ENCODE measurements at regions not wholly inside any gene's neighbourhood (a gene's known extent, or its start where the extent isn't known, plus 50 kb on each side); places are given as distances from the start of the nearest gene placed in this dataset.
"Not testable (repeated sequence)": the region's sequence is repeated elsewhere in the genome, so short reads cannot be mapped to it uniquely, and the experiment has no call there.

DNA sequence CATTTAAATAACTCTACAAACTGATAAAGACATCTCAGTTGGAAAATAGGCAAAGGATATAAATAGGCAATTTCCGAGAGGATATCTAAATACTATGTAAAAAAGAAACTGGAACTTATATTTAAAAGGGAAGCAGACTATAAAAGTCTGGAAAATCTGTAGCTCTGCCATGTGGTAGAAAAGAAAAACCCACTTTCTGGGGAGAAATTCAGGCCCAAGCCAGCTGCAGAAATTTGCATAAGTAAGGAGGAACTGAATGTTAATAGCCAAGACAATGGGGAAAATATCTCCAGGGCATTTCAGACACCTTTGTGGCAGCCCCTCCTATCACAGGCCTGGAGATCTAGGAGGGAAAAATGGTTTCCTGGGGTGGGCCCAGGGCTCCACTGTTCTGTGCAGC is 97.8 kb upstream of the ZBED5 start:
- DNase-seq (ENCODE audit: low read depth) = no peak

DNA sequence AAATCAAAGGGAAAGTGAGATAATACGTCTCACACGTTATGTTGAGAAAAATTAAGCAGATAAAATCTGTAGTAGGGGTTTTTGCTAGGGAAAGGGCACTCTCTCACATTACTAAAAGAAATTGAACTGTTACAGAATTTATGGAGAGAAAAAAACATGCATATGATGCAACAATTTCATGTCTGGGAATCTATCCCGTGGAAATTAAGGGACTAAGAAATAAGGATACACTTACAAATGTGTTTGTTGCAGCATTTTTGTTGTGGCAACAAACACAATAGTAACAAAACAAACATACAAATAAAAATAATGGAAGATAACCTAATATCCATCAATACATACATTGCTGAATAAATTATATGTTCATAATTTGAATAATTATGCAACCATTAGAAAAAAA is 96.3 kb upstream of the ZBED5 start:
- no peak for DNase-seq (ENCODE audit: low read depth)

DNA sequence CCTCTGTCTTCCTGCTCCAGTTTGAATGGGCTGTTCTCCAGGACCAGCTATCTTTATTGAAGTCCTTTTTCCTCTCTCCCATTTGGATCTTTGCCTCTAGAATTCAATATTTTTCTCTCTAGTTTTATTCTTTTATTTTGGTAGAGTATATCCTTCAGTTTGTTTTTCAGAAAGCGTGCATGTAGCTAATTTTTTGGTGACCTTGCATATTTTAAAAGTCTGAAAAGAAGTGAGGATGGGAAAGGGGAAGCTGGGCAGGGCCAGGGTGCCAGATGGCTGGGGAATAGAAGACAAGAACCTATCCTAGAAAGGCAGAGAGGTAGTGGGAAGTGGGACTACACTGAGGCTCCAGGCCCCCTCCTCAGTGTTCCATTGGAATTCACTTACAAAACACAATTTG is 95.0 kb upstream of the ZBED5 start:
- no peak for DNase-seq (ENCODE audit: low read depth)

DNA sequence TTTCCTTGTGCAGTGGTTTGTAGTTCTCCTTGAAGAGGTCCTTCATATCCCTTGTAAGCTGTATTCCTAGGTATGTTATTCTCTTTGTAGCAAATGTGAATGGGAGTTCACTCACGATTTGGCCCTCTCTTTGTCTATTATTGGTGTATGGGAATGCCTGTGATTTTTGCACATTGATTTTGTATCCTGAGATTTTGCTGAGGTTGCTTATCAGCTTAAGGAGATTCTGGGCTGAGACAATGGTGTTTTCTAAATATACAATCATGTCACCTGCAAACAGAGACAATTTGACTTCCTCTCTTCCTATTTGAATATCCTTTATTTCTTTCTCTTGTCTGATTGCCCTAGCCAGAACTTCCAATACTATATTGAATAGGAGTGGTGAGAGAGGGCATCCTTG is 90.1 kb upstream of the ZBED5 start:
- not testable (repeated sequence) for DNase-seq (ENCODE audit: low read depth)

DNA sequence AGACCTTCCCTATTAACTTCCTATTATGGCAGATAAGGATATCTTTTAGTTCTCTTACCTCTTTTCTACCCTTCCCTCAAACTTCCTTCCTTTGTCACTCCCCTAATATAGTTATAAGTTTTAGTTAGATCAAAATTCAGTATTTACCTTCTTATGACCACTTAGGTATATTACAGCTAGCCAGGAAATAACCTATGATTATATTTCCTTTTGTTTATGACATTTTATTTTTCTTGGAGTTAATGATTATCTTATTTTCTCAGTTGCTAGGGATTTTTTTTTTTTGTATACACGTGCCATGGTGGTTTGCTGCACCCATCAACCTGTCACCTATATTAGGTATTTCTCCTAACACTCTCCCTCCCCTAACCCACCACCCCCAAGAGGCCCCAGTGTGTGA is 88.2 kb upstream of the ZBED5 start:
- DNase-seq (ENCODE audit: low read depth) = no peak

DNA sequence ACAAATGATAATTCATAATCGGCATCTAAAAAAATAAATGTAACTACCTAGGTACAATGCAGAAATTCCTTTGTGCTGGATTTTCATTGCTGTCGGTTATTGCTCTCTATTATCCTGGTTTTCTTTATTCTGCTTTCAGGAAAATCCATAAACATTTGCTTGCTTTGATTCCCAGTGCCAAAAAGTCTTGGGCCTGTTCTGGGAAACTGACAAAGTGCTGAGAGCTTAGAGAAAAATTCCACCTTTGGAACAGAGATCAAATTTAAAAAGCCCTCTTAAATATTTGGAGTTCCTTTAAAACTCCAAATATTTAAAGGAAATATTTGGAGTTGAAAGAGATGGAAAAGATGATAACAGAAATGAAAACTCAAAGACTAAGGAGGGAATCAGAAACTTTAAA is 87.3 kb upstream of the ZBED5 start:
- no peak for DNase-seq (ENCODE audit: low read depth)

DNA sequence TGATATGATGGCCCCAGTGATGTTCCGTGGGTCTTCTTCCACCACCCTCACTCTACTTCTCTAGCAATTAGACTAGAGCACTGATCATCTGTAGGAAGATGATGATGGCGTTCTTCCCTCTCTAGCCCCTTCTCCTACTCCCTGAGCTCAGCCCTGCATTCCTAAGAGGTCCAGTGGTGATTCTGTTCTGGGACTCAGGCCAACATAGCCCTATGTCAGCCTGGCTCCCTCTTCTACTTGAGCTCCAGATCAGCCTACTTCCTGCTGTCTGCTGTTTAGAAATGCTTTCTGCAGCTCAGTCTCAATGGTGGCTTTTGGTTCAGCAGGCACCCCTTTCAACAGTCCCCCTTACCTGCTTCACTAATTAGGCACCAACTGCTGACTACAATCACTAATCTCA is 86.1 kb upstream of the ZBED5 start:
- DNase-seq (ENCODE audit: low read depth) = no peak

DNA sequence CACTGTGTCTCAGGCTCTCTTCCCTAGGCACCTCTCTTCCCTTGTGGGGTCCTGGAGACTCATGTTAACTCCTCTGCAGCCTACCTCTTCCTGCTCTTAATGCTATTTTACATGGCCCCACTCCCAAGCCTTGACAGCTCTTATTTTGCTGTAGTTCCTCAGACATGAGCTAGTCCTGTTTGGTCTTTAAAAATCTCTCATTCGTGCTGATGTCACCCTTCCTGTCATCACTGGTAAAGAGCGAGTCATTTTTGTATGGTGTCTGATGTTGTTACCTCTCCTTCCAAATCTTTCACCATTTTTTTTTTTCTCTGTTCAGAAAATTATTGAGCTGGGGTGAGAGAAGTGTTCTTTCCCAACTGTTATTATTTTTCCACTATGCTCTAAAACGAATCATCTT is 84.8 kb upstream of the ZBED5 start:
- DNase-seq (ENCODE audit: low read depth) = no peak

DNA sequence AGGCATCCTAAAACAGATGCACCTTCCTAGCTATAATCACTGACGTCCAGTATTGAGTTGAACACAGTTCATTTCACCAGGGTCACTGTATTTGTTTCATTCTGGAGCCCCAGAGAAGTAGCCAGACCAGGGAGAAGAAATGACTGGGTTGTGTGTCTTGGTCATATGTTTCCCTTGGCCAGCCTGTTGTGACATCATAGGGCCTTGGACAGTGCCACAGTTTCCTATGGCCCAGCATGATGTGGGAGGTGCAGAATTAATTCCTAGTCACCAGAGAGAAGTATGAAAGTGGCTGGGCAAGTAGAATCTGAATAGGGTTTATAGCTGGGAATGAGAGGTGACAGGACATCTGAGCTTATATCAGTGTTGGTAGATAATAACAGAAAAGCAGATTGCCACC is 84.0 kb upstream of the ZBED5 start:
- DNase-seq (ENCODE audit: low read depth) = no peak

DNA sequence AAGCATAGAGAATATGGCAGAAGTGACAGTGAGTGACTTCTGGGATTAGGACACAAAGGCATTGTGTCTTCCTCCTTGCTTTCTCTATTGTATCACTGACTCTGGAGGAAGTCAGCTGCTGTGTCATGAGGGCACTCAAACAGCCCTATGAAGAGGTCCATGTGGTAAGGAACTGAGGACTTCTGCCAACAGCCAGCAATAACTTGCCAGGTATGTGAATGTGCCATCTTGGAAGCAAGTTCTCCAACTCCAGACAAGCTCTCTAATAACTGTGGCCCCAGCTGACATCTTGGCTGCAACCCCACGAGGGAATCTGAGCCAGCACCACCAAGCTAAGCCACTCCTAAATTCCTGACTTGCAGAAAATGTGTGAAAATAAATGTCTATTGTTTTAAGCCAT is 83.6 kb upstream of the ZBED5 start:
- no peak for DNase-seq (ENCODE audit: low read depth)

DNA sequence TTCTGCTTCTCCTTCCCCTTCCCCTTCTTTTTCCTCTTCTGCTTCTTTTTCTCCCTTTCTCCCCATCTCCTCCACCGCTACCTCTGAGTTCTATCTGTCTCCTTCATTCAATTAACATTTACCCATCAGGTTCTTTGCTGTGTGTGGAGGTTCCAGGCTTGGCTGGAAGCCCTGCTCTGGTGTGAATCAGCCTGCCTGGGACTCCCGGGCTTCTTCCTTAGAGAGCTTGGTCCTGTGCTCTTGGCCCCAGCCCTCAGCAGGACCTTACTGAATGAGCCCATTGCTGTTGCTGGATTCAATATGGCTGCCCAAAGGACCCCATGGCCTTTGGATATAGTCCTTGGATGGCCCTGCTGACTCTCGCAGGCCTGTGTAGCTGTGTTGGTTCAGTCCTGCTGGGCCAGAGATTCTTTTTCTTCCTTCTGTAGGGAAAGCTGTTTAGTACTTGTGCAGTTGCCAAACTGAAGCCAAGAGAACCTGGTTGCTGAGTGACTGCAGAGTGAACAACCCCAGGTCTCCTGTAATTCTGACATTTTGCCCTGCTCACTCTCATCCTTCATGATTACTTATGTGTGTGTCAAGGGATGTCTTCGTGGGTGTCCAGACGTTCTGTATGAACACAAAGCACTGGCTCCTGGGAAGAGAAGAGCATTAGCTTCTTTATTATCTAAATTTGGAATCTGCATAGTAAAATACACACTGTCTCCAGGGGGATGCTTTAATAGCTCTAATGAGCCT is 81.0 kb upstream of the ZBED5 start:
- DNase-seq (ENCODE audit: low read depth) = no peak

DNA sequence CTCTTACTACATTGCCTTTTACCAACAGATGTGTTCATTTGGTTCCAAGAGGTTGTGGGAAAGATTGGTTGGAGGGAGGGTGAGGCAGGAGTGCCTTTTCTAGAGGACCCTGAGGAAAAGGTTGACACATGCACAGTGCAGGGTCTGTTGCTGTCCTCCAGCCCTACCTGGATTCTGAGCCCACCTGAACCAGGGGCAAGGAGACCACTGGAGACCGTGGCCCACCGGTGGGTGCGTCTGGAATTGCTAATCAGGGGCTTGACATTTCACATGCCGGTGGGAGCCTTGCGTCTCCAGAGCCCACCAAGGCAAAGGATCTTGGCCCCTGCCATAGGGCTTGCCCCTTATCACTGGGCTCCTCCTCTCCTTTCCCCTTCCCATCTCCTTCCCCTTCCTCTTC is 80.4 kb upstream of the ZBED5 start:
- DNase-seq (ENCODE audit: low read depth) = no peak

DNA sequence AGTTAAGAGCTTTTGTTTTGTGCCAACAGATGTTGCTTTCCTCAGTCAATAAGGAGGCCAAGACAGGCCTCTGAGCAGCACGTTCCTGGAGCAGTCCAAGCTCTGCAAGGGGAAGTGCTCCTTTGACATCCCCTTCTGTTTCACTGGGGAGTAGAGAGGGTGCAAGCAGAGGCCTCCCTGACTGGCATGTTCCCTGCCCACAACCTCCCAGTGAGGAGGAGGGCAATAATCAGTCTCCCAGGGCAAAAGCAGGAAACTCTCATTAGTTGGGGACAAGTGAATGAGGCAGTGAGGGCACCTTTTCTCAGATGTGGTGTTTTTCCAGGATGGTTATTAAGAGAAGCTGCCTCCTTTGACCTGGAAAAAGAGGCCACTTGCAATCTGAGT is 79.5 kb upstream of the ZBED5 start:
- no peak for DNase-seq (ENCODE audit: low read depth)

DNA sequence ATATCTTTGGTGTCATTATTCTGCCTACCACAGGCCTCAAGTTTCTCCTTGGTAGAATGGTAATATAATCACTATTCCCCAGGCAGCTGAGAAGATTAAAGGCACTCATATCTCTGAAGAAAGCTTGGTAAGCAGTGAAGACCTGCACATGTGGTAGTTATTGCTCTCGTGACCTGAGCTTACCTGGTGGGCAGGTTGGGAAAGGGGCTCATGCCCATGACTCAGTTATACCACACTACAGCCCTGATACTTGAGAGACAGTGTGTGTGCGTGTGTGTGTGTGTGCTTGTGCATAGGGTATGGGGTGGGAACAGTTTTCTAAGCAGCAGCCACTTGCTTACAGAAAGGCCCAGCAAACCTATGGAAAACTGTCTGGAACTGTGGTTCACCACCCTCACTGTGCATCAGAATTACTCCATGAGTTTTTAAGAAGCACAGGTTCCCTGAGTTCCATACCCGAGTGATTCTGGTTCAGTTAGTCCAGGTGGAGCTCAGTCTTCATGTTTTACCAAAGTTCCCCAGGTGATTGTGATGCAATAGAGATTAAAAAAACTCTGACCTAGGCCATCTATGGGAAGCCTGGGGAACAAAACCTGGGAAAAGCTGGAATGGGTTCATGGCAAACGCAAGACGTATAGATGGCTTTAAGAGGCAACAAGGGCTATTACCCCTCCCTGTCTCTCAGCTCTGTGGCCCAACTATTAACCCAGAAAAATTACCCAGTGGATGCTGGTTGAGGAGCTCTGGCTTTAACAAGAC is 79.0 kb upstream of the ZBED5 start:
- no peak for DNase-seq (ENCODE audit: low read depth)

DNA sequence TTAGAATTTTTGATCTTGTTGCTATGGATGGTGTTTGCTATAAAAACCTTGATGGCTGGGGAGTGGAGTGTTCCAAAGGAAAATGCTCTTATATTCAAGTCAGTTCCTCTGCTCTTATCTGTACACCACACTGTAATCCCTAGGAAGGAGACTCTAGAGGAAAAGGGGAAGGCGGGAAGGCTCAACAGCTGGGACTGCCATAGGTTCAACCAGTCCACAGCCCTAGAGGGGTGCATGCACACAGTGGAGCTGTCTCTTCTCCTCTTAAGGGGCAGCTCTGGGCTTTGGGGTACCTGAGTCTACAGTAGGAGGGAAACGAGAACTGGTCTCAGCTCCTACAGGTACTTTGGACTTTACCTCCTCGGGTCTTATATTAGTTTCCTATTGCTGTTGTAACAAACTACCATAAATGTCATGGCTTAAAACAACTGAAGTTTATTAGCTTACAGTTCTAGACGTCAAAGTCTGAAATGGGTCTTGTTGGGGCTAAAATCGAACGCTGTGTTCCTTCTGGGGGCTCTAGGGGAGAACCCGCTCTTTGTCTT is 77.2 kb upstream of the ZBED5 start:
- no peak for DNase-seq (ENCODE audit: low read depth)

DNA sequence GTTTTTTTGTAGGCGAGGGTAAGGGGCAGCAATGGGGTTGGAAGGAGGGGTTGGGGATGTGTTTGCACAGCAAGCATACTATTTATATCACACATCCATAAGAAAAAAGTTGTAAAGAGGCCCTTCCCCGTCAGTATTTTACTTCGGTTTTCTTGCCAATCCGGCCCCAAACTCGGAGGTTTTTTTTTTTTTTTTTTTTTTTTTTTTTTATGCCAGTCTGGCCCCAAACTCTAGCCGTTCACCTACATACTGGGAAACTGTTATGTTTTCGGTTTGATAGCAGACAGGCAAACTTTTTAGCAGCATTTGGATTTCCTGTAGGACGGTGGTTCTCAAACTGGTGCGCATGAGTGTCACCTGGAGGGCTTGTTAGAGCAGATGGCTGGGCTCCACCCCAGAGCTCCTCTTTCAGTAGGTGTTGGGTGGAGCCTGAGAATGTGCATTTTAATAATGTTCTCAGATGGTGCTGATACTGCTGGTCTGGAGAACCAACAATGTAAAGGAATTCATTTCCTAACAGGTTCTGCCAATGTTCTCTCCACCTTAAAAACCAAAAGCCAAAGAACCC is 76.5 kb upstream of the ZBED5 start:
- no peak for DNase-seq (ENCODE audit: low read depth)

DNA sequence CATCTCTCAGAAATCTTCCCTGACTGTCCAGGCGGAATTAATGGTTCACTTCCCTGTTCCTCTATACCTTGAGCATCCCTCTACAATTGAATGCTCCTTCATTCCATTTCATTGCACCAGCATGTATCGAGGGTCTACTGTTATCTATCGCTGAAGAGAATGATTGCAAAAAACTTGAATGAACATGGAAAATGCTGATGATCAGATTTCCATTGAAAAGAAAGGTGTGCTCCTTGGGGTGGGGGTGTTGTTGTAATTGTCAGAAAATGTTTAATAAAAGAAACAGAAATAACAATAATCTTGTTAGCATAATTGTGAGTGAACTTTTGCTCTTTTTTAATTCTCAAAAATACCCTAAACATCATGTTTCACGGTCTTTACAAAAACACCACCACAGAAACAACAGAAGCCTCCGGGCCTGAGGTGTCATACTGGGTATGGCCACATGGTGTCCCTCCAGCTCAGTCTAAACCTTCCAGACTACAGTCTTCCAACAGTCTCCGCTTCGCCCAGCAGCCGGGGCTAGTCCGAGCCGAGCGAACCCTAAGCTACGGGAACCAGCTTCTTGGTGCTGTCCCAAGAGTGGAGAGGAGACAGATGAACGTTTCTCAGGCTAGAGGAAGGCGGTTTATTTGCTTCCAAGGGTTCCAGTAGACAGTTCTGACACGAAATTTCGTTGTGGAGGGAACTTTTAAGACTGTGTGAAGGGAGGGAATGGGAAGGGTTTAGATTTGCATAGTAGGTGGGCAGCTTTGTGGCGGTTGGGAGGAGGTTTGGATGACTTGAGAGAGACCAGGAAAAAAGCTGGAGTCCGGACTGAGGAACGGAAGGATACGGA is 75.8 kb upstream of the ZBED5 start:
- DNase-seq (ENCODE audit: low read depth) = peak; percentile 68

DNA sequence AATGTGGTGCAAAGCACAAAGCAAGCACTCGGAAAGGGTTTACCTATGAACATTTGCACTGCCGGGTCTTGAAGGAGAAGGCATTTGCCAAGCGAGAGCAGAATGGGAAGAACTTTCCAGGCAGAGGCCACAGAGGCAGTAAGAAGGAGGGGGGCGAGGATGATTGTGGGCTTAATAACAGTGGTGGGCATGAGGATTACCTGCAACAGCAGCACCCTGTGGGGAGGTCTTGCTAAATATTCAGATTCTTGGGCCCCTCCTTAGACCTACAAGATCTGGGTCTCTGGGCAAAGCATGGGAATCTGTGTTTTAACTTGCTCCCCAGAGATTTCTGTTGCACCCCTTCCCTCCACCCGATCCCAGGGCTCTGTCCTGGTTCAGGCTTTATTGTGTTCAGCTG is 75.1 kb upstream of the ZBED5 start:
- no peak for DNase-seq (ENCODE audit: low read depth)

DNA sequence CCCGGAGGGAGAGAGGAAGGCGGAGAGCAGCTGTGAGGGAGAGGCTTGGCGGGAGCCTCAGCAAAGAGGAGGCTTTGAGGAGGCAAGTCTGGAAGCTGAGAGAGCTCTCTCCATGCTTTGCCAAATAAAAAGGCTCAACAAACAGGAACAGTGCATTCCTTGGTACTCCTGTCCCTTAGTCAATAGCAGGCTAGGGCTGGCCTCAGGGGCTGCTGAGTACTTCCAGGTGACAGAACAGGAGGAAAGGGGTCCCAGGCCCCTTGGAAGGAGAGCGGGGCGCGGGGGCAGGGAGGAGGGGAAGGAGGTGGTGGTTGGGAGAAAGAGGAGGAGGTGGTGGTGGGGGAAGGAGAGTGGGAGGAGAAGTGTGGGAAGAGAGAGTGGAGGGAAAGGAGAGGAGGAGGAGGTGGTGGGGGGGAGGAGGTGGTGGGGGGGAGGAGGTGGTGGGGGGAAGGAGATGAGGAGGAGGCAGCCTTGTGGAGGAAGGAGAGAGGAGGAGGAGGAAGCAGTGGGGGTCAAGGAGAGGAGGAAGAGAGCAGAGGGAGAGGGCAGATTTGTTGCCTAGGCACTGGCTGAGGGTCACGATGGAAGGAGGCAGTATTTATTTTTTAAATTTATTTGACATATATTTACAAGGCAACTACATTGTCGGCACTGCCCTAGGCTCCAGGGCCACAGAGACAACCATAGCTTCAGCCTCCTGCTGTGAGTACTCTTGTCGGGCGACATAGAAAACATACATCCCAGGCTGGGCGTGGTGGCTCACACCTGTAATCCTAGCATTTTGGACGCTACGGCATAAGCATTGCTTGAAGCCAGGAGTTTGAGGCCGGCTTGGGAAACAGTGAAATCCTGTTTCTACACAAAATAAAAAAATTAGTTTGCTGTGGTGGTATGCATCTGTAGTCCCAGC is 74.2 kb upstream of the ZBED5 start:
- no peak for DNase-seq (ENCODE audit: low read depth)

DNA sequence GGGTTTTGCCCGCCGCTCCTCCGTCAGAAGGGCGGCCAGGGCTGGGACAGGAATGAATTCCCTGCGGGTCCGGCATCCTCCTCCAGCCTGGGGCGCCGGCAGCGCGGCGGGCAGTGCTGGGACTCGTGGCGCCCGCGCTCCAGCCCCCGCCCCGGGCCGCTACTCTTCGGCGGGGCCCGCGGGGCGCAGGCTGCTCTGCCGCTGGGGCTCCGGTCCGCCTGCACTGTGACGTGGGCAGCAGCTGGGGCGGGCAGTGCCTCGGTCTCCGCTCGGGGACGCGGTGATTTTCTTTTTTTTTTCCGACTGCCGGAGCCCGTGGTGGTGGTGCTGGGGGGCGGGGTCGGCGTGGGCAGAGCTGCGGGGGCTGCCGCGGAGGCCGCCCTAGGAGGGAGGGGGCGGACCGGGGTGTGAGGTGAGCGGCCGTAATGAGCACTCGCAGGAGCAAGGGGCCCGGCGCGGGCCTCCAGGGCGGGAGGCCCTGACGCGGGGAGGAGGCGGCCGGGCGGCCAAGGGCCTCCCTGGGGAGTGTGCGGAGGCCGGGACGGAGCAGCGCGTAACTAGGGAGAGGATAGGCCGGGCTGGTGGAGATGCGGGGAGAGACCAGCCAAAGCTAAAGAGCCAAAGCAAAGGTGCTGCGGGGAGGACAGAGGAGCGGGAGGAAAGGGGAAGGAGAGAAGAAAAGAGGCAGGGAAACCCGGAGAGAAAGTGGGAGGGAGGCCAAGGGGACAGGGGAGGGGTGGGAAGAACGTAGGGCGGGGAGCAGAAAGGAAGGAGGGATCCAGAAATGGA is 73.3 kb upstream of the ZBED5 start:
- DNase-seq (ENCODE audit: low read depth) = no peak

Measured in stimulated activated CD8-positive, alpha-beta memory T cell treated with anti-CD3 and anti-CD28 coated beads, Interleukin-4, amount 100 ng/mL, for 24 hours (primary cell).